HG02852 (cell line): ENCODE measurements at regions not wholly inside any gene's neighbourhood (a gene's known extent, or its start where the extent isn't known, plus 50 kb on each side); places are given as distances from the start of the nearest gene placed in this dataset.

Experiments used
- ATAC-seq: cut with Tn5 transposase; IDR thresholded peaks from one replicate; pipeline ENCODE4 v1.9.1; 2021; ENCODE audit warnings: mild to moderate bottlenecking, moderate library complexity; ENCODE audit not compliant: unreplicated experiment

DNA sequence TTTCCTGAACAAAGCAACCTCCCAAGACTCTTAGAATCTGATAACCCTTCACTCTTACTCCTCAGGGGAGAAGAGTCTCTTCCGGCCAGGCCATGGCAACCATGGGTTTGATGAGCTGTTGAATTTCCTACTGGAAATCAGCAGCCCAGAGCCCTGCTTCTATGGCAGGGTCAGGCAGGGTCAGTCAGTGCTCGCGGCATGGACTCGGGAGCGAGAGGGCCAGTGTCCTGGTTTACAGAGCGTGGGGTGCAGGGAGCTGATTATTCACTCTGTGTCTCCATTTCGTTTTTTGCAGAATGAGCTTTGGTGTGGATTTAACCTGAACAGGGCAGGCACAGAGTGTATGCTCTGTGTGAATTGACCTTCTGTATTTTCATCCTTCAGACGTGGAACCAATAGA is 340.6 kb upstream of the SFSWAP start:
- ATAC-seq = no peak

DNA sequence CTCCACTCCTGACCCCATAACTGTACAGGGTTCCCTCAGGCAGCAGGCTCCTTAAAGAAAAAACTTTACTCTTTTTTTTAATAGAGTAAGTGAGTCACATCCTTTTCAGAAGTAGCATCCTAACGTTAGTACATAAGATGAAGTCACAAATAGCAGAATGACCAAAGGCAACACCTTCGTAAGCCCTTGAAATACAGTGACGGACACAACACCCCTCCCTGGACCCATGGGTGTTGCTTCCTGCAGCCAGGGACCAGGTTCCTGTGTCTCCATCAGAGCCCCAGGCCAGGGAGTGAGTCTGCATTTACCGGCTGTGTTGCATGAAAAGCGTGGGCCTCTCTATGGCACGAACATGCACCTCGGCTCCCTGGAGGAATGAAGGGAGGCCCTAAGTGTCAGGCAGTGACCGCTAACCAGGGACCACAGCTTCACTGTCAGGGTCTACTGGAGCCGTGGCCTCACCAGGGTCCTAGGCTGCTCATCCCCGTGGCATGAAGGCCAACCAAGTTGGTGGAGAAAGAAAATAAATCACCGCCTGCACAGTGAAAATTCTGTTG is 340.0 kb upstream of the SFSWAP start:
- no peak for ATAC-seq

DNA sequence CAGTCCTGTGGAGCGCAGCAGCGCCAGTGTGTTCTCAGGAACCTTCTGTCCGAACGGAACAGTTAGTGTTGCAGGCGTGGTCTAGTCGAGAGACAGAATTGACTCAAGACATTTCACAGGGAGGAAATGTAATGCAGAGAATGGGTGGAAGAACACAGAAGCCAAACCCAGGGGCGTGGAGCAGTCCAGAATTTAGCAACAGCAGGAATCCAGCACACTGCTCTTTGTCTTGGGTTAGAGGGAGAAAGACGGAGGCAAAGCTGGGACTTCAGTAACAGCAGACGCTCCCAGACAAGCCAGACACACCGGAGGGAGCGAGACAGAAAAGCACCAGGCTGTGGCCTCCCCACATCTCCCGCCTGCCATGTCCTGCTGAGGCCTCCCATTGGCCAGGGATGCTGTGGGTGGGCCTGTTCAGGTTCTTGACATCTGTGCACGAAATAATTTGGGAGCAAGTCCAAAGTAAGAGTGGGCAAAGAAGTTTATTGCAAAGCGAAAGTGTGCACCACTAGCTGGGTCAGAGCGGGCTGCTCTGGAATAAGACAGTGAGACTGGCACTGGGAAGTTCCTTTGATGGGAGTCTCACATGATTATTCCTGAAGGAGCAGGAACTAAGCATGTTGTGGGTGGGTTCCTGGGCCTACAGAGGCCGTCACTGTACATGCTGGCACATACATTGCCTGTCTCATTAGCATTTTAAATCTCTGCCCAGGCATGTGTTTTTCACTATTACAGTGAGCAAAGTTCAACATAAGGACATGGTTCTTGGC is 339.3 kb upstream of the SFSWAP start:
- ATAC-seq = no peak

DNA sequence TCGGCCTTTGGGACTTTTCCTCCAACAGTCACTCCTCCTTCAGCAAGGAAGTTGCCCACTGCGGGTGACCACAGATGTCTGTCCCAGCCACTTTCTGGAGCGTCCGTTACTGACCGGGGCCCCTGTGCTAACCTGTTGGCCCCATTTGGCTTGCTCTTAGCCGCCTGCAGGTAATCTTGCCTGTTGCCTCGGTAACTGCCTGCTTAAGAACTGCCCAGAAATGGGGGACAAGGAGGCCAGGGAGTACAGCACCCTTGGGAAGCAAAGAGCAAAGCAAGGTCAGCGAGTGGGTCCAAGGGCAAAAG is 338.8 kb upstream of the SFSWAP start:
- no peak for ATAC-seq

DNA sequence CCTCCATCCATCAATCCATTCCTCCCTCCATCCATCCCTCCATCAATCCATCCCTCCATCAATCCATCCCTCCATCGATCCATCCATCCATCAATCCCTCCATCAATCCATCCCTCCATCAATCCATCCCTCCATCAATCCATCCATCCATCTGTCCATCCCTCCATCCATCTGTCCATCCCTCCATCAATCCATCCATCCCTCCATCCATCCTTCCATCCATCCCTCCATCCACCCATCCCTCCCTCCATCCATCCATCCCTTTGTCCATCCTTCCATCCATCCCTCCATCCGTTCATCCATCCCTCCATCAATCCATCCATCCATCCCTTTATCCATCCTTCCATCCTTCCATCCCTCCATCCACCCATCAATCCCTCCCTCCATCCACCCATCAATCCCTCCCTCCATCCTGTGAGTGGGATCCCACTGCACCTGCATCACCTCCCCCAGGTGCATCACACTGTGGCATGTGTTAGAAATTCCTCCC is 338.1 kb upstream of the SFSWAP start:
- no peak for ATAC-seq

DNA sequence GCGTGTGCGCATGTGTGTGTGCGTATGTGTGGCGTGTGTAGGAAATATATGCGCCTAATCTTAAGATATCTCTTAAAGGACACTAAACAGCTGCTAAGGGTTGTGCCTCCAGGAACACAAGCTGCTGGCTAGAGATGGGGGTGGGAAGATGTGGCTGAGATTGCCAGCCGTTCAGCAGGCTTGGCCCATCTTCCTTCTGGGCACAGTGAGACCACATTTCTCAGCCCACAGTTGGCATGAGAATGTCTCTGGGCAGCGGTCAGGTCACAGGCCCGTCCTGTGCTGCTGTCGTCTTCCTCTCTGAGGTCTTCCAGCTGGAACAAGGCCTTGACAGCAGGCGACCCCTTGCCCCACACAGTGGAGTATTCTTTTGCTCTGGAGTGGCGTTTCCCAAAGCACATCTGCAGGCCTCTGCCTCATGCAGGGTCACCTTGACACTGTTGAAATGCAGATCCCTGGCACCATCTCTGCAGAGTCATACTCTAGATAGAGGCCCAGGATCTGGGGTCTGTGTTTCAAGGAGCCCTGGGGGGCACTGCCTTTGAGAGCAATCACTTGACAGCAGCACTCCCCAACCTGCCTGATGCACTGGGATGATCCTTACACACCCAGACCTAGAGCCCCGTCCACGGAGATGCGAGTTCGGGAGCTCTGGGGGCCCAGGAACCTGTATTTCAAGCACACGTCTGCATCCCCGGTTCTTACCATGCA is 335.5 kb upstream of the SFSWAP start:
- ATAC-seq = no peak

DNA sequence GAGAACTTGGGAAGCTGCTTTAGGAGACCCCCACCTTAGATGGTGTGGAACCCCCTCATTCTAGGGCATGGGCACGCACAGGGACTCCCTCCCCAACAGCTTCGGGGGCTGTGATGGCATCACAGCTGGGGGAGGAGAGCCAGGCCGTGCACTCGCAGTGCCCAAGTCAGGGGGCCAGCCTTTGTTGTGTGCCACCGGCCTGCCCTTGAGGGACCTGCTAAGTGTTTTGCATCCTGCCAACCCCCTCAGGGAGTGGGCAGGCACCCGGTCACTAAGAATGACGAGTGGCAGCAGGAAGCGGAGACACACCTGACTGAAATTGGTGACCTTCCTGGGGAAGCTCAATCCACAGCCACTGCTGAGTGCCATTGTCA is 334.9 kb upstream of the SFSWAP start:
- no peak for ATAC-seq

DNA sequence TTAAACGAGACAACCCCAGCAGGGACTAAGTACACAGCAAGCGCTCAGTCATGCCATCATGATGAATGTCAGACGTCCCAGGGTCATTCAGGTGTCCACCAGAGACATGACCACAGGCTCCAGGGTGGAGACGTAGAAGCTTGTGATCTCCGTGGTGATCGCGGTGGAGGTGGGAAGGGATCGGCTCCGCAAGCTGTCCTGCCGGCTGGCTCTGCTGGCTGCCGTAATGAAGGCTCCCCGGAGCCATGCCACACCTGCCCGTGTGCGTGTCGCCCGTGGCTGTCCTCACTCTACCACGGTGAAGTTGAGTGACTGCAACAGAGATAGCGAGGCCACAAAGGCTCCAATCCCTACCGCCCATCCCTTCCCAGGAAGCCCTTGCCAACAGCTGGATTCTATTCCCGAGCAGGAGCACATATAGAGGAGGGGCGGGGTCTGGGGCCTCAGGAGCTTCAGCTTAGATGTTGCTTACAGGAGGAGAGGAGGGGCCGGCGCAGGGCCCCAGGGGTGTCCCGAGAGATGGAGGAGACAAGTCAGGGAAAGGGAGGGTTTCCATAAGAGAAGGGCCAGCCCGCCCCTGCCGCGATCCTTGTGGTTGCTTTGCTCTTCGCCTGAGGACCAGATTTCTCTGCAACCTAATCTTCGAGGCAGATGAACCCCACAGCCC is 332.6 kb upstream of the SFSWAP start:
- no peak for ATAC-seq

DNA sequence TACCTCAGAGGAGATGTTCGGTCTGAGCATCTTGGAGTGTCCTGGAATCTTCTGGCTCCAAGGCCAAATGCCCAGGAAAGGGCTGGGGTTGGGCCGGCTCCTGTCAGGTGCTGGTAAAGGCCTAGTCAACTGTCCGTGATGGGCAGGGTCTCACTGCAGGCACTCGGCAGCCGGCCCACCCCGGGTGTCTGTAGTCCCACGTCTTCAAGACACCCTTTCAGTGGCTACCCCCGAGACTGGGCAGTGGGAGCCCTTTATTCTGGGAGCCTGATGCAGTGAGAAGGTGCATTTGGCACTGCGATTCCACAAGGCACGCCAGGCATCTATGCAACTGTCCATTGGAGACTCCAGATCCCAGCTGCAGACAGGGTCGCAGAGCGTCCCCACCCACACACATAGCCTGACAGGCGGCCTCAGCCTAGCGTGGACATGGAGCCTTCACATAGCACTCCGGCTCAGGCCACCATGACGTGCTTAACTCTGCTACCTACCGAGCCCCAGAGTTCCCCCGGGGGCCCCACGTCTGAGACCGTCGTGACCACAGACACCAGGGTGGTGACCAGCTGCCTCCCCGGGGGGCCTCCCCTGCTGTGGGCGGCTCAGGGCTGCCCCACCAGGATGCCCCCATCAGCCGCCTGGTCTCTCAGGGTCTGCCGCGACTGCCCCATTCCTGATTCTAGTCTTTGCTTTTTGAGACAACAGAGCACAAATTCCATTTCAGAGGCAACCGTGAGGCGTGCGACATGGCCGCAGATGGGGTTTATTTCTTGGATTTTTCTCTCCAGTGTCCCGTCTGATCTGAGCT is 331.8 kb upstream of the SFSWAP start:
- ATAC-seq = no peak

DNA sequence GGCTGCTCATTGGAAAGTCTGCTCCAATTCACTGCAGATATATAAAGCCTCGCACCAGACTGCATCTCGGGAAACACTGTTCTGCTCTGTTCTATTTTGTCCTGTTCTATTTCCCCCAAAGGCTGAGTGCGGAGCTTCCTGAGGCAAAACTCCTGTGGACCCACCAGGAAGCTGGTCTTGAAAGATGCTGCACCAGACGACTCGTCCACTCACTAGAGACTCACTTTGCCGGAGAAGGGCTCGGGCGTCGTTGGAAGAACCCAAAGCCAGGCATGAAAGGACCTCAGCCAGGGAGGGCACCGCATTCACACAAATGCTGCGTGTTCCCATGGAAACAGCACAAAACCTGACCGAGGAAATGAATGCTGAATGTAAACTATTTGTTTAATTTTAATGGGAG is 331.2 kb upstream of the SFSWAP start:
- ATAC-seq = no peak

DNA sequence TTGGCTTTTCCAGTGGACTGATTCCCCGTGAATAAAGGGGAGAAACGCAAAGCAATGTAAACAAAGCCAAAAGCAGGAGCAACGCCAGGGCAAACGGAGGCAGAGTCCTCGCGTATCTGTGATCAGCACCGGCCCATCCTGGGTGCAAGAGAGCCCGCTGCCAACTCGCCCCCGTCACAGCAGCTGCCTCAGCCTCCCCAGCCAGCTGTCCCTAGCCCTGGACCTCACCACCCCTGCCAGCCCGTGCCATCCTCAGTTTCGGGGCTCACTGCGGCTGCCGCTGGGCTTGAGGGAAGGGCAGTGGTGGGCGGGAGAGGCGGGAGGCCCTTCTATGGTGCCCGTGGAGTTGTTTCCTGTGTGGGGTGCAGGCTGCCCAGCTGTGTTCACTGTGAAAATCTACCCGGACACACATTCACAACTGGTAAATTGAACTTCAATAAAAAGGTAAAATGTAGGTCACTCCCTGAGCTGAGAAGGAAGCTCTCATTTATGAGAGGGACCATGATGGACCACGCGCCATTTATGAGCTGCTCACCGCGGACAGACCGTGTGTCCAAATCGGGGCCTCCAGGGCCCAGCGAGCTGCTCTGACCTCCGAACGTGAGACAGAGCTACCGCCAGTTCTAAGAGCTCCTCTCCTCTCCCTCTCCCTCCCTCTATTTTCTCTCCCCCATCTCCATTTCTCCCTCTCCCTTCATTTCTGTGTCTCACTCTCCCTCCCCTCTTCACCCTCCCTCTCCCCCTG is 330.5 kb upstream of the SFSWAP start:
- ATAC-seq = no peak

DNA sequence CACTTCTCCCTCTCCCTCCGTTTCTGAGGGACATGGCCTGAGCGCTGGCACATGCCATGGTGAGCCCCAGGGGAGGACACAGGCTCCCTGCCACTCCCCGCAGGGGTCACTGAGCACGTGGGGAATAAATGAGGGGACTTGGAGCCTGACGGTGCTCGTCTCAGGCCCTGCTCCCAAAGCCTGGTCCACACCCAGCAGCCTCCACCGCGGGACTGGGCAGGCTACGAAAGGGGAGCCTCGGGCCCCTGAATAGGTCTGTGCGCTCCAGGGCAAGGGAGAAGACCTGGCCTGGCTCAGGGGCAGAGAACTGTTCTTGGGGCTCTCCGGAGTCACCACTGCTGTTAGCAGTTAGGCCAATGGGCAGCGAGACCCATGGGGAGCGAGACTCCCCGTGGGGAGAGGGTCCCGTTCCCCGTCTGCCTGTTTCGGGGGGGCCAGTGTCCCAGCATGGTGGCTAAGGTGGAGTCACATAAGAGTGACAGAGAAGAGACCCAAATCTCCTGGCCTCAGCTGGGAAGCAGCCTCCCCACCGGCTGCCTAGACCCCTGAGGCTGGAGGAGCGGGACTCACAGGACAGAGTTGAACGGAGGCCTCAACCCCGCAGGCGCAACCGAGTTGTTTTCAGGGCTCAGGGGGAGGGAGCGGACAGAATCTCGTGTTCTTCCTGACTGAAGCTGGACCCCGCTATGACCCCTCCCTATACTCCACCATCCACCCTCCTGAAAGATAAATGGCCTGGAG is 329.8 kb upstream of the SFSWAP start:
- no peak for ATAC-seq

DNA sequence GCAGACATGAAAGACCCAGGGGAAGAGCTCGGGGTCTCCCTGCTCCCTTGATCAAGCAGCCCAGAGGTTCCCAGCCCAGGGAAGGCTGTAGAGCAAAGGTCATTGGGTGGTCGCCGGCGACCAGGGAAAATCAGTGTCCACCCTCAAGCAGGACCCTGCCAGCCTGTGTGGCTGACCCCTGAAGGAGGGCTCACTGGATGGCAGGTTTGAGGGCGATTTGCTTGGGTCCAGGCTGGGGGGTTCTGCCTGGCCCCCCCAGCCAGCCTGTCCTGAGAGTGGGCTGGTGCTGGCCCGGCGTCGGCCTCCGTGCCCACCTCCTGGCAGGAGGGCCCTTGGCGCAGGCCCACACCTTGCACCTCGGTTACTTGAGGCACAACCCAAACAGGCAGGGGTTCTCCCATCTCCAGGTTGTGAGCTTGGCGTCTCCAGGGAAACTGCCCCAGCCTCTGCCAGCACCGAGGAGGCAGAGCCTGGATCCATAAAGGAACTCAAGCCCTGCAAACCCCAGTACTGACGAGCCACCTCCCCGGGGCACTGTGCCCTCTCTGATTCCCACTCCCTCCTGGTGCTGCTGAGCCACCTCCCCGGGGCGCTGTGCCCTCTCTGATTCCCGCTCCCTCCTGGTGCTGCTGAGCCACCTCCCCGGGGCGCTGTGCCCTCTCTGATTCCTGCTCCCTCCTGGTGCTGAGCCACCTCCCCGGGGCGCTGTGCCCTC is 329.0 kb upstream of the SFSWAP start:
- ATAC-seq = no peak

DNA sequence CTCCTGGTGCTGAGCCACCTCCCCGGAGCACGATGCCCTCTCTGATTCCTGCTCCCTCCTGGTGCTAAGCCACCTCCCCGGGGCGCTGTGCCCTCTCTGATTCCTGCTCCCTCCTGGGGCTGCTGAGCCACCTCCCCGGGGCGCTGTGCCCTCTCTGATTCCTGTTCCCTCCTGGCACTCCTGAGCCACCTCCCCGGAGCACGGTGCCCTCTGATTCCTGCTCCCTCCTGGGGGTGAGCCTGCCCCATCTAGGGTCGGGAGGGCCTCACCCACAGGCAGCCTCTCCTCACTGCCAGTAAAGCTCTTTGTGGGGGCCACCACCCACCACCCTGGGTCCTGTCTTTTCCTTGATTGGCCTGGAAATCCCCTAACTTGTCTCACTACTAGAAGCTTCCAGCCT is 327.6 kb upstream of the SFSWAP start:
- ATAC-seq = no peak

DNA sequence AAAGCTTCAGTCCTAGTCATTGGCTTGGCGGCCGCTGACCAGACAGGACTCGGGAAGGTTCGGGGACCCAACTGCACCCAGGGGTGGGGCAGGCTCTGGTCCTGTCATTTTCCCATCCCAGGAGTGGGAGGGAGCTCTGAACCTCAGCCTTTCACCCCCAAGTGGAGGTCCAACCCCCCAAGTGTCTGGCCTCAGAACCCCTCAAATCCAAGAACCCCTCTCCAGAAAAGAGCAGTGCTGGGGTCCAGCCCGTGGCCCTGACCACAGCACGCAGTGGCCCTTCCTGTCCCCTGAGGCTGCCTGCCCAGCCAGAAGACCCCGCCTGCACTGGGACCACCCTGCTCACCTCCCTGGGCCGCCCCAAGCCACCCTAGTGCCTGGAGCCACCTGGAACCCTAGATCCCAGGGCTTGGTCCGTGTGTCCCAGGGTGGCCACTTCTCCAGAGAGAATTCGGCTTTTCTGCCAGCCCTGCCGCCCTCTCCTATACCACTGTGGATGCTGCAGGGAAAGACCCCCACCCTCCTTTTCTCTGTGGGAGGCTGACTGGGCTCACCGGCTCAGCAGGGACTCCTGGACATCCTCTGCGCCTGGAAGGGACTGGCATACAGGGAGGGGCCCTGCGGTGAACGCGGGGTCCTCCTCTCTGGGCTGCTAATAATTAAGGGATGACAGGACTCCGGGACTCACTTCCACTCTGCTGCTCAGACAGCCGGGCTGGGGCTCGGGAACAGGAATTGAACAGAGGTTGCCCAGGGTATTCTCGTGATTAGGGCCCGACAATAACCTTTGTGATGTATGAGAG is 326.9 kb upstream of the SFSWAP start:
- no peak for ATAC-seq

DNA sequence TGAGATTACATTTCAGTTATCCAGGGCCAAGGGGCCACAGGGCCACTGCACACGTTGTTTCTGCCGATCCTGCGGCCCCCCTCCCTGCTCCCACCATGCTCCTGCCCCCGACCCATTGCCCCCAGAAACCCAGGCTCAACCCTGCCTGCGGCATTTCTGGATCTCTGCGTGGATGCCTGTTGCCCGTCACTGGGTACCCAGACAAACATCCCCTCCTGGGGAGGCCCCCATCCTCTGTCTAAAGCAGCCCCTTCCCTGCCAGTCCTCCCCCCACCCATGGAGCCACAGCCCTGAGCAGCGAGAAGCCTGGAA is 326.4 kb upstream of the SFSWAP start:
- ATAC-seq = no peak

DNA sequence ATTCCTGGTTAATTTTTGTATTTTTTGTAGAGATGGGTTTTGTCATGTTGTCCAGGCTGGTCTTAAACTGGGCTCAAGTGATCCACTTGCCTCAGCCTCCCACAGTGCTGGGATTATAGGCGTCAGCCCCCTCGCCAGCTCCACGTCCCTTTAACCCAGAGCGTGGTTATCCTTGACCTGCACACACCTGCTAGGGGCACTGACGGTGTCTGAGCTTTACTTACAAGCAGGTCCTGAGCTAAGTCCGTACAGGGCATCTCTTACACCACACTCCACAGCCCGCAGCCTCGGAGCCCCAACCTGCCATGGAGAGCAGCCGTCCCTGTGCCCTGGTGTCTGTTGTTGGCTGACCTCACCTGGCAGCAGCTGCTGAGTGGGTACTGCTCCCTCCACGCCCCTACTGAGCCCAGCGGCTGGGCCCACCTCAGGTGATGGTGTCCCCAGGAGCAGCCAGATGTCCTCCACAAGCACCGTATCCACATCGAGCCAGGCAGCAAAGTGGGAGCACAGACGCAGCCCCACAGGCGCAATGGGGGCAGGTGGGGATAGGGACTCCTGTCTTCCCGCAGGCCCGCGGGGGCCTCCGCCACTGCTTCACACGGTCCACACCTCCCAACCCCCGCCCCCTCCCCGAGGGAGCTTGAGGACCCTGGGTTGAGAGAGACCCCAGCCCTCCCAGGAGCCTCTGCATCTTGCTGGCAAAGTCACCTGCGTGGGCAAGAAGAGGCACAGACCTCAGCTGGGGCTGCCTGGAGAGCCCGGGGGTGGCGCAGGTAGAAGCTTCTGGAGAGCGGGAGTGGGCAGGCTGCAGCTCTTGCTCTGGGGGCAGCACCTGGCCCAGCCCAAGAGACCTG is 325.4 kb upstream of the SFSWAP start:
- ATAC-seq = no peak

DNA sequence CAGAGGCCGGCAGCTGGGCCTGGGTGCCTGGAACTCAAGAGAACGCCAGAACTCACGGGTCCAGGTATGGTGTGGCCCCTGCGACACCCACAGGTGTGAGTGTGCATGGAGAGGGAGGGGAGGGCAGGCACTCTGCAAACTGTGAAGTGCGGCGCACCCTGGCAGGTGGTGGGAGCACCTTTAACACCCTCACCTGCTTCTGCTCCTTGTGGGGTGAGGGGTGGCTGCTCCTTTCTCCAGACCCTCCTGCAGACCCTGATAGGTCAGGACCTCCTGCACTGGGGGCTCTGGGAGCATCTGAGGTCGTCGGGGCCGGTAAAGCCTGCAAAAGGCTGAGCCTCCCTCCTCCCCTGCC is 324.7 kb upstream of the SFSWAP start:
- no peak for ATAC-seq
